ENCODE measurements at regions not wholly inside any gene's neighbourhood (a gene's known extent, or its start where the extent isn't known, plus 50 kb on each side); places are given as distances from the start of the nearest gene placed in this dataset.

- Histone ChIP-seq H3K27ac (ENCODE audit: low read depth, low read length) (peak overlapping the region; percentile 90), H3K9me3 (ENCODE audit: control insufficient read depth in 5 of 5, low read length in 5 of 5) (no peaks in the 10 kb centered on the region), H3K4me3 (ENCODE audit: low read depth in 1 of 5, low read length in 5 of 5) (no peak overlapping the region), H3K36me3 (ENCODE audit: control insufficient read depth in 5 of 5, insufficient read depth in 5 of 5, low read length in 5 of 5) (peaks cover 0 to 78% (median 56%) of the 10 kb centered on the region in 5 donors), H3K27me3 (ENCODE audit: control insufficient read depth in 5 of 5, insufficient read depth in 4 of 5, low read length in 5 of 5) (no peaks in the 10 kb centered on the region), H3K4me1 (ENCODE audit: control insufficient read depth in 5 of 5, insufficient read depth in 5 of 5, low read length in 5 of 5) (peaks cover 13 to 77% (median 61%) of the 10 kb centered on the region in 5 donors), H3K9ac (ENCODE audit: low read length in 5 of 5) (no peak overlapping the region)
These were observed 49.9 kb downstream of the SYNE3 start for GRCh38 chr14:95466506-95466905.

GRCh38 chr14:95465936-95466335 lies 50.5 kb downstream of the SYNE3 start:
- Histone ChIP-seq H3K27ac (ENCODE audit: low read depth, low read length) (peak overlapping the region; percentile 90), H3K9ac (ENCODE audit: low read length in 5 of 5) (no peak overlapping the region), H3K4me3 (ENCODE audit: low read depth in 1 of 5, low read length in 5 of 5) (no peak overlapping the region), H3K4me1 (ENCODE audit: control insufficient read depth in 5 of 5, insufficient read depth in 5 of 5, low read length in 5 of 5) (peaks cover 10 to 77% (median 61%) of the 10 kb centered on the region in 5 donors), H3K27me3 (ENCODE audit: control insufficient read depth in 5 of 5, insufficient read depth in 4 of 5, low read length in 5 of 5) (no peaks in the 10 kb centered on the region), H3K9me3 (ENCODE audit: control insufficient read depth in 5 of 5, low read length in 5 of 5) (no peaks in the 10 kb centered on the region), H3K36me3 (ENCODE audit: control insufficient read depth in 5 of 5, insufficient read depth in 5 of 5, low read length in 5 of 5) (peaks cover 0 to 79% (median 60%) of the 10 kb centered on the region in 5 donors)

- Histone ChIP-seq H3K4me3 (ENCODE audit: low read depth in 1 of 5, low read length in 5 of 5) (no peak overlapping the region), H3K4me1 (ENCODE audit: control insufficient read depth in 5 of 5, insufficient read depth in 5 of 5, low read length in 5 of 5) (peaks cover 10 to 73% (median 65%) of the 10 kb centered on the region in 5 donors), H3K9me3 (ENCODE audit: control insufficient read depth in 5 of 5, low read length in 5 of 5) (no peaks in the 10 kb centered on the region), H3K36me3 (ENCODE audit: control insufficient read depth in 5 of 5, insufficient read depth in 5 of 5, low read length in 5 of 5) (peaks cover 0 to 80% (median 63%) of the 10 kb centered on the region in 5 donors), H3K27ac (ENCODE audit: low read depth, low read length) (peak overlapping the region; percentile 63), H3K27me3 (ENCODE audit: control insufficient read depth in 5 of 5, insufficient read depth in 4 of 5, low read length in 5 of 5) (no peaks in the 10 kb centered on the region), H3K9ac (ENCODE audit: low read length in 5 of 5) (no peak overlapping the region)
These were observed 51.1 kb downstream of the SYNE3 start for GRCh38 chr14:95465358-95465757.

- Histone ChIP-seq H3K4me3 (ENCODE audit: low read depth in 1 of 5, low read length in 5 of 5) (no peak overlapping the region), H3K36me3 (ENCODE audit: control insufficient read depth in 5 of 5, insufficient read depth in 5 of 5, low read length in 5 of 5) (peaks cover 0 to 75% (median 59%) of the 10 kb centered on the region in 5 donors), H3K9ac (ENCODE audit: low read length in 5 of 5) (peak overlapping the region in 1 of 5 donors; percentile 25)
These were observed 51.9 kb downstream of the SYNE3 start for GRCh38 chr14:95464514-95464913.

GRCh38 chr14:95464103-95464502 lies 52.3 kb downstream of the SYNE3 start:
- Histone ChIP-seq H3K9ac (ENCODE audit: low read length in 5 of 5) (peak overlapping the region in 1 of 5 donors; percentile 25), H3K4me3 (ENCODE audit: low read depth in 1 of 5, low read length in 5 of 5) (no peak overlapping the region), H3K36me3 (ENCODE audit: control insufficient read depth in 5 of 5, insufficient read depth in 5 of 5, low read length in 5 of 5) (peaks cover 0 to 78% (median 61%) of the 10 kb centered on the region in 5 donors), H3K27ac (ENCODE audit: low read depth, low read length) (peak overlapping the region; percentile 63), H3K27me3 (ENCODE audit: control insufficient read depth in 5 of 5, insufficient read depth in 4 of 5, low read length in 5 of 5) (no peaks in the 10 kb centered on the region), H3K9me3 (ENCODE audit: control insufficient read depth in 5 of 5, low read length in 5 of 5) (no peaks in the 10 kb centered on the region), H3K4me1 (ENCODE audit: control insufficient read depth in 5 of 5, insufficient read depth in 5 of 5, low read length in 5 of 5) (peaks cover 10 to 64% (median 64%) of the 10 kb centered on the region in 5 donors)

More at GRCh38 chr14:95464514-95464913, 51.9 kb downstream of the SYNE3 start:
- no peaks in the 10 kb centered on the region for H3K9me3 ChIP-seq (ENCODE audit: control insufficient read depth in 5 of 5, low read length in 5 of 5)
- peaks cover 10 to 68% (median 61%) of the 10 kb centered on the region in 5 donors for H3K4me1 ChIP-seq (ENCODE audit: control insufficient read depth in 5 of 5, insufficient read depth in 5 of 5, low read length in 5 of 5)
- peak overlapping the region; percentile 63 for H3K27ac ChIP-seq (ENCODE audit: low read depth, low read length)
- no peaks in the 10 kb centered on the region for H3K27me3 ChIP-seq (ENCODE audit: control insufficient read depth in 5 of 5, insufficient read depth in 4 of 5, low read length in 5 of 5)

GRCh38 chr14:95463171-95463901 lies 53.1 kb downstream of the SYNE3 start:
- peak overlapping the region; percentile 63 for H3K27ac ChIP-seq (ENCODE audit: low read depth, low read length)

GRCh38 chr14:95462491-95462890 lies 54.0 kb downstream of the SYNE3 start:
- no peak overlapping the region for H3K4me3 ChIP-seq (ENCODE audit: low read depth in 1 of 5, low read length in 5 of 5)
- peaks cover 0 to 74% (median 63%) of the 10 kb centered on the region in 5 donors for H3K36me3 ChIP-seq (ENCODE audit: control insufficient read depth in 5 of 5, insufficient read depth in 5 of 5, low read length in 5 of 5)
- H3K4me1 ChIP-seq (ENCODE audit: control insufficient read depth in 5 of 5, insufficient read depth in 5 of 5, low read length in 5 of 5): peaks cover 9 to 64% (median 60%) of the 10 kb centered on the region in 5 donors
- H3K27me3 ChIP-seq (ENCODE audit: control insufficient read depth in 5 of 5, insufficient read depth in 4 of 5, low read length in 5 of 5): no peaks in the 10 kb centered on the region
- no peak overlapping the region for H3K9ac ChIP-seq (ENCODE audit: low read length in 5 of 5)
- no peaks in the 10 kb centered on the region for H3K9me3 ChIP-seq (ENCODE audit: control insufficient read depth in 5 of 5, low read length in 5 of 5)
- H3K27ac ChIP-seq (ENCODE audit: low read depth, low read length): no peak overlapping the region

More at GRCh38 chr14:95463171-95463901, 53.1 kb downstream of the SYNE3 start:
- Histone ChIP-seq H3K4me3 (ENCODE audit: low read depth in 1 of 5, low read length in 5 of 5) (no peak overlapping the region), H3K9me3 (ENCODE audit: control insufficient read depth in 5 of 5, low read length in 5 of 5) (no peaks in the 10 kb centered on the region), H3K9ac (ENCODE audit: low read length in 5 of 5) (no peak overlapping the region), H3K4me1 (ENCODE audit: control insufficient read depth in 5 of 5, insufficient read depth in 5 of 5, low read length in 5 of 5) (peaks cover 6 to 64% (median 59%) of the 10 kb centered on the region in 5 donors), H3K27me3 (ENCODE audit: control insufficient read depth in 5 of 5, insufficient read depth in 4 of 5, low read length in 5 of 5) (no peaks in the 10 kb centered on the region), H3K36me3 (ENCODE audit: control insufficient read depth in 5 of 5, insufficient read depth in 5 of 5, low read length in 5 of 5) (peaks cover 0 to 73% (median 65%) of the 10 kb centered on the region in 5 donors)

GRCh38 chr14:95460647-95461478 lies 55.6 kb downstream of the SYNE3 start:
- H3K27me3 ChIP-seq (ENCODE audit: control insufficient read depth in 5 of 5, insufficient read depth in 4 of 5, low read length in 5 of 5): no peaks in the 10 kb centered on the region
- peak overlapping the region in 1 of 5 donors; percentile 20 for H3K9ac ChIP-seq (ENCODE audit: low read length in 5 of 5)
- peaks cover 9 to 64% (median 59%) of the 10 kb centered on the region in 5 donors for H3K4me1 ChIP-seq (ENCODE audit: control insufficient read depth in 5 of 5, insufficient read depth in 5 of 5, low read length in 5 of 5)
- peaks cover 2 to 72% (median 59%) of the 10 kb centered on the region in 5 donors for H3K36me3 ChIP-seq (ENCODE audit: control insufficient read depth in 5 of 5, insufficient read depth in 5 of 5, low read length in 5 of 5)
- peak overlapping the region; percentile 41 for H3K27ac ChIP-seq (ENCODE audit: low read depth, low read length)
- no peaks in the 10 kb centered on the region for H3K9me3 ChIP-seq (ENCODE audit: control insufficient read depth in 5 of 5, low read length in 5 of 5)
- H3K4me3 ChIP-seq (ENCODE audit: low read depth in 1 of 5, low read length in 5 of 5): peak overlapping the region in 2 of 5 donors; percentile 5 to 17

GRCh38 chr14:95458906-95459305 lies 57.5 kb downstream of the SYNE3 start:
- H3K36me3 ChIP-seq (ENCODE audit: control insufficient read depth in 5 of 5, insufficient read depth in 5 of 5, low read length in 5 of 5): peaks cover 4 to 76% (median 64%) of the 10 kb centered on the region in 5 donors
- no peaks in the 10 kb centered on the region for H3K27me3 ChIP-seq (ENCODE audit: control insufficient read depth in 5 of 5, insufficient read depth in 4 of 5, low read length in 5 of 5)
- peaks cover 9 to 50% (median 42%) of the 10 kb centered on the region in 5 donors for H3K4me1 ChIP-seq (ENCODE audit: control insufficient read depth in 5 of 5, insufficient read depth in 5 of 5, low read length in 5 of 5)
- H3K27ac ChIP-seq (ENCODE audit: low read depth, low read length): no peak overlapping the region
- no peak overlapping the region for H3K9ac ChIP-seq (ENCODE audit: low read length in 5 of 5)
- H3K4me3 ChIP-seq (ENCODE audit: low read depth in 1 of 5, low read length in 5 of 5): no peak overlapping the region
- no peaks in the 10 kb centered on the region for H3K9me3 ChIP-seq (ENCODE audit: control insufficient read depth in 5 of 5, low read length in 5 of 5)

Data from subcutaneous abdominal adipose tissue (tissue), 5 donors.